Activated T-cell treated with anti-CD3 and anti-CD28 coated beads, Interleukin-2, amount 50 U/mL, for 4 hours (primary cell): ENCODE measurements at regions not wholly inside any gene's neighbourhood (a gene's known extent, or its start where the extent isn't known, plus 50 kb on each side); places are given as distances from the start of the nearest gene placed in this dataset.

Experiments used
- ATAC-seq, 2 donors: fragments of 200-7000 bp; cut with Tn5 transposase; one replicate each; pipeline ENCODE4 v1.10.0; 2021
- DNase-seq: peaks from one replicate; pipeline ENCODE4 v3.0.0-alpha.2; 2020
- H3K27me3 Mint-ChIP-seq: one replicate; pipeline ENCODE4 v1.8.0; 2021; ENCODE audit warnings: low read depth, mixed read lengths
- H3K36me3 Mint-ChIP-seq: one replicate; pipeline ENCODE4 v1.8.0; 2022; ENCODE audit warnings: mixed read lengths; ENCODE audit not compliant: insufficient read depth
- H3K4me1 Mint-ChIP-seq: one replicate; pipeline ENCODE4 v1.8.0; 2021; ENCODE audit warnings: low read depth, mixed read lengths
- H3K4me3 Mint-ChIP-seq: one replicate; pipeline ENCODE4 v1.8.0; 2021; ENCODE audit warnings: mild to moderate bottlenecking, moderate library complexity, mixed read lengths
- H3K9me3 Mint-ChIP-seq: one replicate; pipeline ENCODE4 v1.8.0; 2021; ENCODE audit warnings: mixed read lengths

GRCh38 chr5:109531262-109531661 lies 121.5 kb upstream of the PJA2 start:
- no peak for ATAC-seq
- Mint-ChIP-seq H3K4me3 (no peak overlapping the region), H3K36me3 (no peaks in the 10 kb centered on the region), H3K27me3 (peaks cover 9% of the 10 kb centered on the region), H3K4me1 (no peaks in the 10 kb centered on the region), H3K9me3 (no peaks in the 10 kb centered on the region)
- DNase-seq: no peak

GRCh38 chr5:109529987-109530386 lies 120.2 kb upstream of the PJA2 start:
- Mint-ChIP-seq H3K9me3 (no peaks in the 10 kb centered on the region), H3K36me3 (no peaks in the 10 kb centered on the region), H3K4me3 (no peak overlapping the region), H3K27me3 (peaks cover 6% of the 10 kb centered on the region), H3K4me1 (no peaks in the 10 kb centered on the region)
- DNase-seq (no peak), ATAC-seq (no peak)

GRCh38 chr5:109529520-109529919 lies 119.7 kb upstream of the PJA2 start:
- no peaks in the 10 kb centered on the region for H3K4me1 Mint-ChIP-seq
- DNase-seq (no peak), ATAC-seq (no peak)
- H3K9me3 Mint-ChIP-seq: no peaks in the 10 kb centered on the region
- peaks cover 5% of the 10 kb centered on the region for H3K27me3 Mint-ChIP-seq
- no peak overlapping the region for H3K4me3 Mint-ChIP-seq
- H3K36me3 Mint-ChIP-seq: no peaks in the 10 kb centered on the region

- H3K9me3 Mint-ChIP-seq: no peaks in the 10 kb centered on the region
- H3K4me1 Mint-ChIP-seq: no peaks in the 10 kb centered on the region
- ATAC-seq: no peak
- DNase-seq: no peak
- H3K4me3 Mint-ChIP-seq: no peak overlapping the region
- no peaks in the 10 kb centered on the region for H3K36me3 Mint-ChIP-seq
- H3K27me3 Mint-ChIP-seq: no peaks in the 10 kb centered on the region
These were observed 114.8 kb upstream of the PJA2 start for GRCh38 chr5:109524555-109524954.

GRCh38 chr5:109524026-109524425 lies 114.3 kb upstream of the PJA2 start:
- ATAC-seq (no peak), DNase-seq (no peak)
- no peaks in the 10 kb centered on the region for H3K4me1 Mint-ChIP-seq
- H3K36me3 Mint-ChIP-seq: no peaks in the 10 kb centered on the region
- H3K9me3 Mint-ChIP-seq: no peaks in the 10 kb centered on the region
- no peaks in the 10 kb centered on the region for H3K27me3 Mint-ChIP-seq
- no peak overlapping the region for H3K4me3 Mint-ChIP-seq

DNA sequence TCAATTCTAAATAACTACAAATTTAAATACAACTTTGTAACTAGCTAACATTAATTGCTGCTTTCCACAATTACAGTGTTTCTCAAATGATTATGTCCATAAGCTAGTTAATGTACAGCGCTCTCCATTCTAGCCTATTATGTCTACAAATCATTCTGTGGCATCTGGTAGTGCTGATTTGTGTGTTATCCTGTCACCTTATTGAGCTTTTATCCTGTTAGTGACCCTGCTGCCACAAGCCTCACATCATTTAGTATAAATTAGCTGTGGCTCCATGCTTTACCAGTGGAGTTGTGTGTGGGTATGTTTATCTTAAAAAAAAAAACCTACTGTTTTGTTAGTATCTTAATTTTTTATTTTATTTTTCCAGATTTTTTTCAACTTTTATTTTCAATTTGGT lies 112.6 kb upstream of the PJA2 start:
- ATAC-seq (no peak), DNase-seq (no peak)
- no peaks in the 10 kb centered on the region for H3K4me1 Mint-ChIP-seq
- no peak overlapping the region for H3K4me3 Mint-ChIP-seq
- no peaks in the 10 kb centered on the region for H3K27me3 Mint-ChIP-seq
- H3K9me3 Mint-ChIP-seq: no peaks in the 10 kb centered on the region
- H3K36me3 Mint-ChIP-seq: no peaks in the 10 kb centered on the region

GRCh38 chr5:109519416-109519815 lies 109.6 kb upstream of the PJA2 start:
- no peaks in the 10 kb centered on the region for H3K4me1 Mint-ChIP-seq
- H3K27me3 Mint-ChIP-seq: no peaks in the 10 kb centered on the region
- DNase-seq: no peak
- no peak overlapping the region for H3K4me3 Mint-ChIP-seq
- H3K36me3 Mint-ChIP-seq: no peaks in the 10 kb centered on the region
- no peak for ATAC-seq
- H3K9me3 Mint-ChIP-seq: no peaks in the 10 kb centered on the region

DNA sequence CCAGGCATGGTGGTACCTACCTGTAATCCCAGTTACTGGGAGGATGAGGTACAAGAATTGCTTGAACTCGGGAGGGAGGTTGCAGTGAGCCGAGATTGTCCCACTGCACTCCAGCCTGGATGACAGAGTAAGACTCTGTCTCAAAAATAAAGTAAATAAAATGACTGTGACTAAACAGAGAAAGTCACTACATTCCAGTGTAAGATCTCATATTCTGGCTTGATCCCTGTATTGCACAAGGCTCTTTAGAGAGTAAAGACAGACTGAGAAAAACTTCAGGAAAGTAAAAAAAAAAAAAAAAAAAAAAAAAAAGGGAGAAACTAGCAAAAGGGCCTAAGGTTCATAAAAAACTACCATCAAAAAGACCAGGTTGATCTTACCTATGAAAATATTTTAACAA lies 106.6 kb upstream of the PJA2 start:
- Mint-ChIP-seq H3K27me3 (no peaks in the 10 kb centered on the region), H3K36me3 (no peaks in the 10 kb centered on the region), H3K4me1 (no peaks in the 10 kb centered on the region), H3K9me3 (no peaks in the 10 kb centered on the region), H3K4me3 (no peak overlapping the region)
- DNase-seq (no peak), ATAC-seq (no peak)

GRCh38 chr5:109511980-109512734 lies 102.4 kb upstream of the PJA2 start:
- no peak for ATAC-seq
- Mint-ChIP-seq H3K4me3 (no peak overlapping the region), H3K36me3 (no peaks in the 10 kb centered on the region)

DNA sequence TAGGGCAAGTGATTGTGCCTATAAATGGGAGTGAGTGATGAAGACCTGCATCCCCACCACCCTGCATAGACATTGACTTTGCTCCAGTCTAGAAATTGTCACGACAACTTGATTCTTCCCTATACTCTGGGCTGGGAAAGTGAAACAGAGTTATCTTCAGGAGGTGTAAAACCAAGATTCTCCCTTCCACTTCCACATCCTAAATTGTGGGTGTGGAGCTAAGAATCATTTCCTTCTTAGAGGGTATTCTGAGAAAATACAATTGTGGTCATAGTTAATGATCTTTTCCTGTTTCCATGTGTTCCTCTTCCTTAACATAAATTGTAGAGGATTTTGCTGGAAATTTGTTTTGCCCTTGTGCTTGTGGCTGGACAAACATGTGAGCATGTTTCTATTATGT lies 96.8 kb upstream of the PJA2 start:
- DNase-seq (no peak), ATAC-seq (no peak)
- Mint-ChIP-seq H3K27me3 (peaks cover 3% of the 10 kb centered on the region), H3K4me3 (no peak overlapping the region), H3K36me3 (no peaks in the 10 kb centered on the region), H3K4me1 (no peaks in the 10 kb centered on the region), H3K9me3 (no peaks in the 10 kb centered on the region)

More at GRCh38 chr5:109511980-109512734, 102.4 kb upstream of the PJA2 start:
- no peaks in the 10 kb centered on the region for H3K9me3 Mint-ChIP-seq
- no peaks in the 10 kb centered on the region for H3K27me3 Mint-ChIP-seq
- DNase-seq: no peak
- H3K4me1 Mint-ChIP-seq: no peaks in the 10 kb centered on the region

DNA sequence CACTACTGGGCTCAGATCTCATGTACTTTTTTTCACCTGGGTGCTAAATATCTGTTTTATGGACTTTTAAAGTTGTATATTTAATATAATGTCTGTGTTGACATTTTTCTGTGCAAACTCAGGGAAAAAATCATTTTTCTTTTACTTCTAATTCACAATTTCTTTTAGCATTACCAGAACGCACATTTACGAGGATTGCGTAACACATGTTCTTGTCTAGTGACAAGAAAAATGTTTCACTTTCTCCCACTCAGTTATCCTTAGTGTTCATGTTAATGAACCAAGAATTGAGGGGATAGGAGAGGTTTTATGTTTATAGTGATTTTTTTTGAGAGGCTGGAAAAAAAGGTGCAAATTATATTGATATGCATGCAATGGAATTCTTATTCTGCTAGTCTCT lies 86.3 kb upstream of the PJA2 start:
- H3K4me1 Mint-ChIP-seq: no peaks in the 10 kb centered on the region
- ATAC-seq (no peak), DNase-seq (no peak)
- H3K4me3 Mint-ChIP-seq: no peak overlapping the region
- no peaks in the 10 kb centered on the region for H3K9me3 Mint-ChIP-seq
- H3K36me3 Mint-ChIP-seq: no peaks in the 10 kb centered on the region
- peaks cover 11% of the 10 kb centered on the region for H3K27me3 Mint-ChIP-seq

DNA sequence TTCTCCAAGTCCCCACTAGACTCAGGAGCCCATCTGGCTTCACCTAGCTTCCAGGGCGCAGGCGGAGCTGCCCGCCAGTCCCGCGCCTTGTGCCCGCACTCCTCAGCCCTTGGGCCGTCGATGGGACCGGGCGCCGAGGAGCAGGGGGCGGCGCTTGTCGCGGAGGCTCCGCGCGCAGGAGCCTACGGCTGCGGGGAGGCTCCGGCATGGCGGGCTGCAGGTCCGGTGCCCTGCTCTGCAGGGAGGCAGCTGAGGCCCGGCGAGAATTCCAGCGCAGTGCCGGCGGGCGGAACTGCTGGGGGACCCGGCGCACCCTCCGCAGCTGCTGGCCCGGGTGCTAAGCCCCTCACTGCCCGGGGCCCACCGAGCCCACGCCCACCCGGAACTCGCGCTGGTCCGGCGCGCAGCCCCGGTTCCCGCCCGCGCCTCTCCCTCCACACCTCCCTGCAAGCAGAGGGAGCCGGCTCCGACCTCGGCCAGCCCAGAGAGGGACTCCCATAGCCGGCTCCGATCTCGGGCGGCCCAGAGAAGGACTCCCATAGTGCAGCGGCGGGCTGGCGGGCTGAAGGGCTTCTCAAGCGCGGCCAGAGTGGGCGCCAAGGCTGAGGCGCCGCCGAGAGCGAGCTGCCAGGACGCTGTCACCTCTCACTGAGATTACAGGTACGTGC lies 78.1 kb upstream of the PJA2 start:
- DNase-seq (no peak), ATAC-seq (no peak)
- no peaks in the 10 kb centered on the region for H3K9me3 Mint-ChIP-seq
- H3K27me3 Mint-ChIP-seq: peaks cover 12% of the 10 kb centered on the region
- H3K4me3 Mint-ChIP-seq: no peak overlapping the region
- no peaks in the 10 kb centered on the region for H3K4me1 Mint-ChIP-seq
- no peaks in the 10 kb centered on the region for H3K36me3 Mint-ChIP-seq

DNA sequence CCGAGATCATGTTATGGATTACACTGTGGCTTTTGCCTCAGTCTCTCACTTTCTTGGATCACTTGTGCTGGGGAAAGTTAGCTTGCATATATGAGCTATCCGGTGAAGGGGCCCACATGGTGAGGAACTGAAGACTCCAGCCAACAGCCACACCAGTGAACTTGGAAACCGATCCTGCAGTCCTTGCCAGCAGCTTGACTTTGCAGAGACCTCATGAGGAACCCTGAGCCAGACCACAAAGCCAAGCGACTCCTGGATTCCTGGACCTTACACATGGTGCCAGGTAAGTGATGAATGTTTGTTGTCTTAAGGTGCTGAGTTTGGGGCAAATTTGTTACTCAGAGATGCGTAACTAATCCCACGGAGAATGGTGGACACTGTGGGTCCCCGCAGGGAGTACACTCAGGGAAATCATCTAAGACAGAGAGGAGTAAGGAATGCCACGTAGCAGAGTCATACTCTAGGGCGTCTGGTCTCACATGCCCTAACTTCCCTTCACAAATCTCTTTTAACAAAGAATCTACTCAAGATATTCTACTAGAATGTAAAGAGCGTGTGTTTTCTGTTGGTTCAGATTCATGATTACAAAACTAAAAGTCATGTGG lies 76.5 kb upstream of the PJA2 start:
- no peak for DNase-seq
- Mint-ChIP-seq H3K4me1 (no peaks in the 10 kb centered on the region), H3K36me3 (no peaks in the 10 kb centered on the region), H3K9me3 (no peaks in the 10 kb centered on the region), H3K27me3 (peaks cover 9% of the 10 kb centered on the region), H3K4me3 (no peak overlapping the region)
- ATAC-seq: no peak

- Mint-ChIP-seq H3K4me1 (no peaks in the 10 kb centered on the region), H3K9me3 (no peaks in the 10 kb centered on the region), H3K4me3 (no peak overlapping the region), H3K36me3 (no peaks in the 10 kb centered on the region), H3K27me3 (no peaks in the 10 kb centered on the region)
- ATAC-seq (no peak), DNase-seq (no peak)
These were observed 75.3 kb upstream of the PJA2 start for GRCh38 chr5:109485030-109485429.

- H3K4me3 Mint-ChIP-seq: no peak overlapping the region
- ATAC-seq (no peak), DNase-seq (no peak)
- no peaks in the 10 kb centered on the region for H3K27me3 Mint-ChIP-seq
- no peaks in the 10 kb centered on the region for H3K4me1 Mint-ChIP-seq
- no peaks in the 10 kb centered on the region for H3K9me3 Mint-ChIP-seq
- no peaks in the 10 kb centered on the region for H3K36me3 Mint-ChIP-seq
These were observed 74.8 kb upstream of the PJA2 start for GRCh38 chr5:109484597-109484996.
